HepG2 (cell line): ENCODE measurements at regions not wholly inside any gene's neighbourhood (a gene's known extent, or its start where the extent isn't known, plus 50 kb on each side); places are given as distances from the start of the nearest gene placed in this dataset.

Experiments used
- ATAC-seq: fragments of 200-7000 bp; cut with Tn5 transposase; 3 replicates; pipeline ENCODE4 v1.9.1; 2020; ENCODE audit warnings: mild to moderate bottlenecking, moderate library complexity
- BruUV-seq: library from RNA; stranded (reverse); fragments of 400-500 nt; replicated peaks from 2 replicates; lab custom pipeline; 2021; lab: Mats Ljungman, UMichigan
- CTCF ChIA-PET: fragments of 300-600 bp; formaldehyde crosslinking; extraction: SDS; loops from one replicate; lab custom pipeline; 2021; ENCODE audit warnings: low total read pairs, inconsistent platforms, low intra/inter-chr PET ratio; lab: Yijun Ruan, JAX
- POLR2A ChIA-PET: fragments of 350-600 bp; sonication (Branson Sonifier 250); formaldehyde crosslinking; loops from one replicate; lab custom pipeline; 2020; ENCODE audit warnings: antibody characterized with exemption, inconsistent platforms; lab: Yijun Ruan, JAX
- DNase-seq: peaks from one replicate; pipeline ENCODE4 v3.0.0-alpha.2; 2015; ENCODE audit warnings: low spot score
- FAIRE-seq: peaks from 3 replicates; lab custom pipeline; 2011; peaks lifted over from hg19 to GRCh38; lab: Jason Lieb, UNC
- H2AFZ ChIP-seq: one replicate; pipeline ENCODE4 v1.6.1; 2011; ENCODE audit warnings: low read length, inconsistent platforms
- H3K27ac ChIP-seq: fragments of 300-600 bp; 3 replicates; pipeline ENCODE4 v1.8.0; 2011; ENCODE audit warnings: mixed run types, mild to moderate bottlenecking, mixed read lengths, low read length, inconsistent platforms; ENCODE audit not compliant: insufficient read depth; ENCODE audit errors: extremely low read length
- H3K27me3 ChIP-seq, 2 experiments: fragments of 200-600 bp in 1 of 2; 2 replicates in 1 of 2; 3 replicates in 1 of 2; pipeline versions ENCODE4 v1.6.0 to v1.8.0; 2011; ENCODE audit warnings: low read length in 2 of 2, mild to moderate bottlenecking in 2 of 2, moderate library complexity in 2 of 2, inconsistent platforms in 1 of 2; ENCODE audit not compliant: insufficient read depth in 2 of 2, control insufficient read depth in 1 of 2
- H3K36me3 ChIP-seq, 2 experiments: fragments of 200-600 bp in 1 of 2; replicated peaks in 1 of 2; 2 replicates in 1 of 2; 3 replicates in 1 of 2; pipeline versions ENCODE4 v1.5.1 to v1.8.0; 2011; ENCODE audit warnings: low read length in 2 of 2, inconsistent platforms in 1 of 2; ENCODE audit not compliant: insufficient read depth in 2 of 2, control insufficient read depth in 1 of 2
- H3K4me1 ChIP-seq: 2 replicates; pipeline ENCODE4 v1.5.1; 2012; ENCODE audit warnings: low read length, inconsistent platforms; ENCODE audit not compliant: insufficient read depth
- H3K4me2 ChIP-seq: 2 replicates; pipeline ENCODE4 v1.6.0; 2011; ENCODE audit warnings: low read depth, low read length, inconsistent platforms
- H3K4me3 ChIP-seq, 3 experiments: fragments of 200-600 bp in 1 of 3; sonication (generic), shearing (Covaris generic) in 1 of 3; replicated peaks in 1 of 3; 2 replicates each; pipeline ENCODE4 v1.5.1; 2011 to 2016; ENCODE audit warnings: low read length in 3 of 3, inconsistent platforms in 2 of 3, low read depth in 2 of 3, mild to moderate bottlenecking in 2 of 3, control low read depth in 1 of 3, mixed read lengths in 1 of 3; ENCODE audit not compliant: insufficient read depth in 1 of 3
- H3K79me2 ChIP-seq: one replicate; pipeline ENCODE4 v1.6.1; 2011; ENCODE audit warnings: low read length, inconsistent platforms; ENCODE audit not compliant: insufficient read depth
- H3K9ac ChIP-seq: 2 replicates; pipeline ENCODE4 v1.6.0; 2011; ENCODE audit warnings: mild to moderate bottlenecking, low read depth, low read length, inconsistent platforms; ENCODE audit not compliant: insufficient read depth
- H3K9me3 ChIP-seq: 2 replicates; pipeline ENCODE4 v1.5.1; 2012; ENCODE audit warnings: mild to moderate bottlenecking, low read length
- H4K20me1 ChIP-seq: 2 replicates; pipeline ENCODE4 v1.6.0; 2011; ENCODE audit warnings: inconsistent platforms, mild to moderate bottlenecking, low read length, moderate library complexity; ENCODE audit not compliant: insufficient read depth
- CENPX ChIP-seq: sonication (generic); formaldehyde crosslinking; IDR thresholded peaks from 2 replicates; pipeline ENCODE4 v1.9.0; 2021; ENCODE audit warnings: mild to moderate bottlenecking, missing genetic modification reagents, moderate library complexity
- FOXK2 ChIP-seq: fragments of 450-650 bp; IDR thresholded peaks from 2 replicates; pipeline ENCODE4 v1.6.1; 2016
- HMGXB4 ChIP-seq, 2 experiments: sonication (generic) in 1 of 2; formaldehyde crosslinking in 1 of 2; IDR thresholded peaks; 2 replicates each; pipeline versions ENCODE4 v1.4.0 to v1.6.1; 2018 to 2020; ENCODE audit warnings: missing genetic modification reagents in 2 of 2, borderline replicate concordance in 1 of 2, low read depth in 1 of 2, mild to moderate bottlenecking in 1 of 2, missing biosample characterization in 1 of 2
- IKZF5 ChIP-seq: IDR thresholded peaks from 2 replicates; pipeline ENCODE4 v1.6.1; 2018; ENCODE audit warnings: missing genetic modification reagents, mild to moderate bottlenecking, missing compliant biosample characterization
- LRRFIP1 ChIP-seq: sonication (generic); formaldehyde crosslinking; conservative IDR thresholded peaks from 2 replicates; pipeline ENCODE4 v1.4.0; 2020; ENCODE audit warnings: missing genetic modification reagents
- MYC ChIP-seq: sonication (generic); formaldehyde crosslinking; IDR thresholded peaks from 2 replicates; pipeline ENCODE4 v1.9.0; 2021; ENCODE audit warnings: missing genetic modification reagents, borderline replicate concordance
- NBN ChIP-seq: fragments of 450-650 bp; conservative IDR thresholded peaks from 2 replicates; pipeline ENCODE4 v1.6.1; 2017
- POGZ ChIP-seq: sonication (generic); formaldehyde crosslinking; IDR thresholded peaks from 2 replicates; pipeline ENCODE4 v1.4.0; 2020; ENCODE audit warnings: mild to moderate bottlenecking, missing genetic modification reagents
- SKIL ChIP-seq: sonication (generic); formaldehyde crosslinking; IDR thresholded peaks from 2 replicates; pipeline ENCODE4 v1.8.0; 2022; ENCODE audit warnings: missing genetic modification reagents, mild to moderate bottlenecking, moderate library complexity, borderline replicate concordance
- SRSF4 ChIP-seq: fragments of 200-400 bp; formaldehyde crosslinking; IDR thresholded peaks from one replicate; pipeline ENCODE4 v1.6.1; 2018; ENCODE audit warnings: mild to moderate bottlenecking, low read depth, low read length, moderate library complexity; ENCODE audit not compliant: poor library complexity, severe bottlenecking
- XRCC5 ChIP-seq: fragments of 200-400 bp; formaldehyde crosslinking; optimal IDR thresholded peaks from 2 replicates; pipeline ENCODE3; 2017; ENCODE audit warnings: mild to moderate bottlenecking, low read length
- ZNF276 ChIP-seq: sonication (generic); formaldehyde crosslinking; IDR thresholded peaks from 2 replicates; pipeline ENCODE4 v1.4.0; 2020; ENCODE audit warnings: mild to moderate bottlenecking, low read depth, missing genetic modification reagents
- ZNF530 ChIP-seq: sonication (generic); formaldehyde crosslinking; IDR thresholded peaks from 2 replicates; pipeline ENCODE4 v1.5.0; 2020; ENCODE audit warnings: low read depth, mild to moderate bottlenecking, missing genetic modification reagents
- ZNF546 ChIP-seq: sonication (generic); formaldehyde crosslinking; conservative IDR thresholded peaks from 2 replicates; pipeline ENCODE4 v1.8.1; 2023; ENCODE audit warnings: mild to moderate bottlenecking, missing genetic modification reagents
- ZNF724P ChIP-seq: sonication (generic); formaldehyde crosslinking; IDR thresholded peaks from 2 replicates; pipeline ENCODE4 v1.8.0; 2022; ENCODE audit warnings: missing genetic modification reagents, borderline replicate concordance
- WGBS: methylation state at CpG from one replicate; pipeline ENCODE4 v1.1.6; 2017; ENCODE audit warnings: low lambda C conversion rate; 5-methylcytosine and 5-hydroxymethylcytosine counted together
- in situ Hi-C: cut with HindIII; loops from 2 replicates; pipeline ENCODE4 v1.10.0; 2017; ENCODE audit warnings: low pct_unique_long_range_greater_than_20kb; ENCODE audit not compliant: extremely low pct_ligation_motif_present
- intact Hi-C: fragments of 100-400 bp; cut with micrococcal nuclease; formaldehyde crosslinking; loops from one replicate; pipeline ENCODE4 v1.10.0; 2022; ENCODE audit not compliant: unreplicated experiment

GRCh38 chr15:69724333-69724732 is 271.7 kb downstream of the RPLP1 start:
- TF ChIP-seq CENPX (CRISPR knock-in tag) (no peak), LRRFIP1 (CRISPR knock-in tag) (no peak), SRSF4 (no peak), XRCC5 (no peak), ZNF724P (CRISPR knock-in tag) (no peak), HMGXB4 (CRISPR knock-in tag; IDR thresholded peaks at IDR 0.05; ENCODE audit: borderline replicate concordance in 1 of 2, low read depth in 1 of 2) (no peak), MYC (CRISPR knock-in tag) (no peak), NBN (no peak), IKZF5 (CRISPR knock-in tag) (no peak), ZNF276 (CRISPR knock-in tag) (no peak), SKIL (CRISPR knock-in tag) (no peak), POGZ (CRISPR knock-in tag) (no peak), ZNF546 (CRISPR knock-in tag) (no peak), ZNF530 (CRISPR knock-in tag) (no peak), FOXK2 (no peak)
- H3K4me3 ChIP-seq = no peak overlapping the region
- BruUV-seq = no TSS peak
- H3K79me2 ChIP-seq = no peaks in the 10 kb centered on the region
- intact Hi-C loops (loop anchor here (10.0 kb wide), 1 partner anchor 740 kb away; no protein-coding TSS in a partner anchor), in situ Hi-C loops (no loop called here)
- H3K27ac ChIP-seq = no peak overlapping the region
- no peaks in the 10 kb centered on the region for H3K4me1 ChIP-seq
- no peaks in the 10 kb centered on the region for H3K9me3 ChIP-seq
- no peak for ATAC-seq
- H3K9ac ChIP-seq = no peak overlapping the region
- CTCF ChIA-PET = no interaction called here
- H3K4me2 ChIP-seq = no peak overlapping the region
- peaks cover 0 to 25% of the 10 kb centered on the region in 2 experiments; a peak in 4 of 5 replicates for H3K27me3 ChIP-seq
- H4K20me1 ChIP-seq = no peaks in the 10 kb centered on the region
- POLR2A ChIA-PET = no interaction called here
- no peak for FAIRE-seq
- no peaks in the 10 kb centered on the region for H3K36me3 ChIP-seq
- H2AFZ ChIP-seq = no peak overlapping the region
- 33% methylated on average over 3 of the region's 3 CpGs for WGBS
- DNase-seq = no peak
